ENCODE measurements at regions not wholly inside any gene's neighbourhood (a gene's known extent, or its start where the extent isn't known, plus 50 kb on each side); places are given as distances from the start of the nearest gene placed in this dataset.
A peak's percentile ranks its signal among the peaks of the same experiment; 100 is the strongest.

GRCh38 chr4:165609653-165610052, 230.8 kb downstream of the CPE start:
- Mint-ChIP-seq H3K36me3 (ENCODE audit: low read depth) (no peaks in the 10 kb centered on the region), H3K27ac (no peak overlapping the region), H3K9me3 (no peaks in the 10 kb centered on the region), H3K4me3 (no peak overlapping the region), H3K27me3 (peaks cover 6% of the 10 kb centered on the region), H3K4me1 (ENCODE audit: low read depth) (no peaks in the 10 kb centered on the region)
- Histone ChIP-seq H3K9me3 (ENCODE audit: control insufficient read depth in 1 of 2, insufficient read depth in 1 of 2, low read length in 2 of 2) (no peaks in the 10 kb centered on the region), H3K27me3 (ENCODE audit: control insufficient read depth in 1 of 2, insufficient read depth in 2 of 2, low read length in 2 of 2) (no peaks in the 10 kb centered on the region), H3K36me3 (ENCODE audit: insufficient read depth, low read length) (no peaks in the 10 kb centered on the region), H3K4me1 (ENCODE audit: insufficient read depth, low read length) (peaks cover 2% of the 10 kb centered on the region), H3K4me3 (ENCODE audit: low read length) (no peak overlapping the region), H3K27ac (ENCODE audit: low read depth in 1 of 2, low read length in 2 of 2) (no peak overlapping the region)
- DNase-seq = no peak
- ChIA-PET POLR2A (no interaction called here), CTCF (no interaction called here)
- no peak for ATAC-seq (ENCODE audit: poor library complexity)
- intact Hi-C loops (cut with DNase I, micrococcal nuclease) = no loop called here
- TF ChIP-seq, protein P1, sequence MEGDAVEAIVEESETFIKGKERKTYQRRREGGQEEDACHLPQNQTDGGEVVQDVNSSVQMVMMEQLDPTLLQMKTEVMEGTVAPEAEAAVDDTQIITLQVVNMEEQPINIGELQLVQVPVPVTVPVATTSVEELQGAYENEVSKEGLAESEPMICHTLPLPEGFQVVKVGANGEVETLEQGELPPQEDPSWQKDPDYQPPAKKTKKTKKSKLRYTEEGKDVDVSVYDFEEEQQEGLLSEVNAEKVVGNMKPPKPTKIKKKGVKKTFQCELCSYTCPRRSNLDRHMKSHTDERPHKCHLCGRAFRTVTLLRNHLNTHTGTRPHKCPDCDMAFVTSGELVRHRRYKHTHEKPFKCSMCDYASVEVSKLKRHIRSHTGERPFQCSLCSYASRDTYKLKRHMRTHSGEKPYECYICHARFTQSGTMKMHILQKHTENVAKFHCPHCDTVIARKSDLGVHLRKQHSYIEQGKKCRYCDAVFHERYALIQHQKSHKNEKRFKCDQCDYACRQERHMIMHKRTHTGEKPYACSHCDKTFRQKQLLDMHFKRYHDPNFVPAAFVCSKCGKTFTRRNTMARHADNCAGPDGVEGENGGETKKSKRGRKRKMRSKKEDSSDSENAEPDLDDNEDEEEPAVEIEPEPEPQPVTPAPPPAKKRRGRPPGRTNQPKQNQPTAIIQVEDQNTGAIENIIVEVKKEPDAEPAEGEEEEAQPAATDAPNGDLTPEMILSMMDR (IDR thresholded peaks at IDR 0.05) = no peak

DNA sequence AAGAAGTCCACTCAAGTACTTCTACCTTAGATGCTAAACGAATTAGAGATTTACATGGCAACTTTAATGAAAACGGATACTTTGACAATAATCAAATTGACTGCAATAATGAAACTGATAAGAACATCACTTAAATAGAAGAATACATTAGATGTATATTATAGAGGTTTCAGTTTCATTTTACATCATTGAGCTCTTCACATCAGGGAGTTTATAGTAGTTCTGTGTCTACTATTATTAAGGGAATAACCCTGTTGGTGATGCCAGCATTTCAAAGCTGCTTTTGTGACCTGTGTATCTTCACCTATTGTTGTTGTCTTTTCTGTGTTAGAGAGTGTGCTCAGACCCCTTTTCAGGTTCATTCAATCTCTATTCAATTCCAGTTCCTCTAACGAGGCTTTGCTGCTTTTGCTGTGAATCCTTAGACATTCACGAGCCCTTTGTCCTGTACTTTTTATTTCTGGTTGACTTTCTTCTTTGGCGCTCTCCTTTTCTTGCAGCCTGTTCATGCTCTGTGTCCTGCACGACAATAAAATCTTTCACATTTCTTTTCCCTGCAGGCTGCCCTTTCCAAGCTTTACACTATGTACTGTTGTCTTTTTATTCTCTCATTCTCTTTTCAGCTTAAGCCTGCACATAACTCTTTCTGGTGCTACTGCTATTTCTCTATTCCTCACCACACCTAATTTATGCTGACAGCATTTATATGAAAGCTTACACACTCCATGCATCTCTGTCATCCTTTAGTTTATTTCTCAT, 232.1 kb downstream of the CPE start:
- H3K4me1 Mint-ChIP-seq (ENCODE audit: low read depth) = no peaks in the 10 kb centered on the region
- intact Hi-C loops (cut with DNase I, micrococcal nuclease) = no loop called here
- H3K4me3 Mint-ChIP-seq = no peak overlapping the region

GRCh38 chr4:165612936-165613335, 234.1 kb downstream of the CPE start:
- Mint-ChIP-seq H3K9me3 (no peaks in the 10 kb centered on the region), H3K4me3 (no peak overlapping the region), H3K27ac (no peak overlapping the region), H3K36me3 (ENCODE audit: low read depth) (no peaks in the 10 kb centered on the region), H3K4me1 (ENCODE audit: low read depth) (no peaks in the 10 kb centered on the region), H3K27me3 (peaks cover 6% of the 10 kb centered on the region)
- H3K27me3 ChIP-seq (ENCODE audit: control insufficient read depth in 1 of 2, insufficient read depth in 2 of 2, low read length in 2 of 2) = no peaks in the 10 kb centered on the region
- no peaks in the 10 kb centered on the region for H3K36me3 ChIP-seq (ENCODE audit: insufficient read depth, low read length)
- no peak overlapping the region for H3K27ac ChIP-seq (ENCODE audit: low read depth in 1 of 2, low read length in 2 of 2)
- ChIA-PET POLR2A (no interaction called here), CTCF (no interaction called here)
- no peak for ATAC-seq (ENCODE audit: poor library complexity)
- no peaks in the 10 kb centered on the region for H3K9me3 ChIP-seq (ENCODE audit: control insufficient read depth in 1 of 2, insufficient read depth in 1 of 2, low read length in 2 of 2)
- peaks cover 2% of the 10 kb centered on the region for H3K4me1 ChIP-seq (ENCODE audit: insufficient read depth, low read length)
- no peak overlapping the region for H3K4me3 ChIP-seq (ENCODE audit: low read length)
- peak in 2 of 14 experiments; percentile 26 to 39 for DNase-seq
- TF ChIP-seq, protein P1 (IDR thresholded peaks at IDR 0.05) = no peak
- intact Hi-C loops (cut with DNase I, micrococcal nuclease) = no loop called here

More for the DNA sequence above, 232.1 kb downstream of the CPE start:
- TF ChIP-seq, protein P1 (IDR thresholded peaks at IDR 0.05) = no peak
- Mint-ChIP-seq H3K9me3 (no peaks in the 10 kb centered on the region), H3K27ac (no peak overlapping the region), H3K36me3 (ENCODE audit: low read depth) (no peaks in the 10 kb centered on the region), H3K27me3 (peaks cover 6% of the 10 kb centered on the region)
- no peaks in the 10 kb centered on the region for H3K9me3 ChIP-seq (ENCODE audit: control insufficient read depth in 1 of 2, insufficient read depth in 1 of 2, low read length in 2 of 2)
- H3K36me3 ChIP-seq (ENCODE audit: insufficient read depth, low read length) = no peaks in the 10 kb centered on the region
- ATAC-seq (ENCODE audit: poor library complexity) (no peak), DNase-seq (peak in 1 of 14 experiments; percentile 25)
- H3K27me3 ChIP-seq (ENCODE audit: control insufficient read depth in 1 of 2, insufficient read depth in 2 of 2, low read length in 2 of 2) = no peaks in the 10 kb centered on the region
- CTCF ChIA-PET = no interaction called here
- no peak overlapping the region for H3K4me3 ChIP-seq (ENCODE audit: low read length)
- no peak overlapping the region for H3K27ac ChIP-seq (ENCODE audit: low read depth in 1 of 2, low read length in 2 of 2)
- POLR2A ChIA-PET = no interaction called here
- H3K4me1 ChIP-seq (ENCODE audit: insufficient read depth, low read length) = peaks cover 2% of the 10 kb centered on the region
